Neural cell (in vitro differentiated cells): ENCODE measurements at regions not wholly inside any gene's neighbourhood (a gene's known extent, or its start where the extent isn't known, plus 50 kb on each side); places are given as distances from the start of the nearest gene placed in this dataset.

Source experiments
- H2AFZ ChIP-seq: fragments of 200-600, 300-800 bp; sonication (generic), shearing (Covaris generic); 2 replicates; pipeline ENCODE4 v1.6.0; 2014; ENCODE audit warnings: low read depth, mild to moderate bottlenecking, antibody characterized with exemption, low read length, moderate library complexity
- H3F3A ChIP-seq: fragments of 200-600 bp; shearing (Covaris generic); 2 replicates; pipeline ENCODE4 v1.6.1; 2016; ENCODE audit warnings: mild to moderate bottlenecking, moderate library complexity, mixed read lengths, antibody characterized with exemption, low read length; ENCODE audit not compliant: insufficient read depth, poor library complexity, severe bottlenecking
- H3K27ac ChIP-seq: fragments of 200-600, 300-800 bp; sonication (generic), shearing (Covaris generic); 2 replicates; pipeline ENCODE4 v1.5.1; 2014; ENCODE audit warnings: mild to moderate bottlenecking, low read length, moderate library complexity
- H3K27me3 ChIP-seq: fragments of 300-800, 200-600 bp; sonication (generic), shearing (Covaris generic); 2 replicates; pipeline ENCODE4 v1.6.0; 2014; ENCODE audit warnings: mild to moderate bottlenecking, low read depth, low read length, moderate library complexity; ENCODE audit not compliant: insufficient read depth
- H3K36me3 ChIP-seq: fragments of 300-800, 200-600 bp; sonication (generic), shearing (Covaris generic); 2 replicates; pipeline ENCODE4 v1.5.1; 2014; ENCODE audit warnings: mild to moderate bottlenecking, antibody characterized with exemption, low read length, moderate library complexity; ENCODE audit not compliant: insufficient read depth
- H3K4me2 ChIP-seq: fragments of 300-800, 200-600 bp; sonication (generic), shearing (Covaris generic); 2 replicates; pipeline ENCODE4 v1.6.0; 2014; ENCODE audit warnings: mild to moderate bottlenecking, low read length
- H3K4me3 ChIP-seq: fragments of 300-800, 200-600 bp; sonication (generic), shearing (Covaris generic); 2 replicates; pipeline ENCODE4 v1.5.1; 2014; ENCODE audit warnings: mild to moderate bottlenecking, low read length, moderate library complexity
- H3K79me2 ChIP-seq: fragments of 200-600 bp; shearing (Covaris generic); replicated peaks from 2 replicates; pipeline ENCODE4 v1.6.0; 2014; ENCODE audit warnings: mild to moderate bottlenecking, low read length, moderate library complexity; ENCODE audit not compliant: insufficient read depth
- H3K9ac ChIP-seq: fragments of 300-800, 200-600 bp; sonication (generic), shearing (Covaris generic); 2 replicates; pipeline ENCODE4 v1.6.1; 2016; ENCODE audit warnings: mild to moderate bottlenecking, low read length, mixed read lengths
- H3K9me2 ChIP-seq: fragments of 200-600 bp; shearing (Covaris generic); 2 replicates; pipeline ENCODE4 v1.6.1; 2016; ENCODE audit warnings: mild to moderate bottlenecking, low read length, mixed read lengths; ENCODE audit not compliant: insufficient read depth
- H3K9me3 ChIP-seq: fragments of 200-600, 300-800 bp; sonication (generic), shearing (Covaris generic); 2 replicates; pipeline ENCODE4 v1.6.1; 2016; ENCODE audit warnings: mild to moderate bottlenecking, mixed run types, low read length, moderate library complexity, mixed read lengths
- H4K20me1 ChIP-seq: fragments of 200-600 bp; shearing (Covaris generic); 2 replicates; pipeline ENCODE4 v1.6.1; 2016; ENCODE audit warnings: mild to moderate bottlenecking, mixed run types; ENCODE audit not compliant: insufficient read depth
- CTCF ChIP-seq: fragments of 450-650 bp; IDR thresholded peaks from 2 replicates; pipeline ENCODE4 v1.5.1; 2014; ENCODE audit warnings: antibody characterized with exemption, mild to moderate bottlenecking, moderate library complexity; ENCODE audit not compliant: poor library complexity, severe bottlenecking
- EP300 ChIP-seq: fragments of 450-650 bp; conservative IDR thresholded peaks from 2 replicates; pipeline ENCODE4 v1.6.1; 2014; ENCODE audit warnings: antibody characterized with exemption, mild to moderate bottlenecking, moderate library complexity; ENCODE audit not compliant: poor library complexity, severe bottlenecking
- EZH2 ChIP-seq: fragments of 200-600, 300-800 bp; shearing (Covaris generic), sonication (generic); IDR thresholded peaks from 2 replicates; pipeline ENCODE4 v1.6.1; 2014; ENCODE audit warnings: antibody characterized with exemption, low read length, borderline replicate concordance, mild to moderate bottlenecking; ENCODE audit not compliant: insufficient read depth, poor library complexity, severe bottlenecking
- MXI1 ChIP-seq: fragments of 450-650 bp; conservative IDR thresholded peaks from 2 replicates; pipeline ENCODE4 v1.6.1; 2014; ENCODE audit warnings: antibody characterized with exemption, mild to moderate bottlenecking; ENCODE audit not compliant: poor library complexity, severe bottlenecking
- POLR2AphosphoS5 ChIP-seq: IDR thresholded peaks from 2 replicates; pipeline ENCODE4 v1.6.1; 2012
- RAD21 ChIP-seq: fragments of 450-650 bp; conservative IDR thresholded peaks from 2 replicates; pipeline ENCODE4 v1.6.1; 2014; ENCODE audit warnings: antibody characterized with exemption, mild to moderate bottlenecking, moderate library complexity
- REST ChIP-seq: IDR thresholded peaks from 2 replicates; pipeline ENCODE4 v1.6.1; 2012; ENCODE audit warnings: borderline replicate concordance
- SMC3 ChIP-seq: fragments of 450-650 bp; conservative IDR thresholded peaks from 2 replicates; pipeline ENCODE4 v1.6.1; 2014; ENCODE audit warnings: antibody characterized with exemption, mild to moderate bottlenecking, moderate library complexity; ENCODE audit not compliant: poor library complexity
- TAF1 ChIP-seq: IDR thresholded peaks from 2 replicates; pipeline ENCODE4 v1.6.1; 2012; ENCODE audit warnings: low read depth

GRCh38 chr2:41169744-41170143 lies 717.9 kb upstream of the SLC8A1 start:
- Histone ChIP-seq H3K4me2 (no peak overlapping the region), H3K36me3 (no peaks in the 10 kb centered on the region), H2AFZ (no peak overlapping the region), H3K9me3 (no peaks in the 10 kb centered on the region), H3K27me3 (no peaks in the 10 kb centered on the region), H3K9me2 (no peaks in the 10 kb centered on the region), H3K9ac (no peak overlapping the region), H3K4me3 (no peak overlapping the region), H3F3A (no peaks in the 10 kb centered on the region), H4K20me1 (no peaks in the 10 kb centered on the region), H3K79me2 (no peaks in the 10 kb centered on the region), H3K27ac (no peak overlapping the region)
- TF ChIP-seq EP300 (no peak), EZH2 (no peak), SMC3 (no peak), TAF1 (no peak), RAD21 (no peak), POLR2AphosphoS5 (no peak), MXI1 (no peak), REST (no peak), CTCF (no peak)

- no peak for TF ChIP-seq REST
- no peak for TF ChIP-seq CTCF
- TF ChIP-seq EP300, result no peak
- no peak for TF ChIP-seq RAD21
- TF ChIP-seq POLR2AphosphoS5, result no peak
- no peak for TF ChIP-seq SMC3
- no peak for TF ChIP-seq TAF1
- TF ChIP-seq MXI1, result no peak
- no peak for TF ChIP-seq EZH2
- H3K36me3 ChIP-seq, result no peaks in the 10 kb centered on the region
- H3F3A ChIP-seq, result no peaks in the 10 kb centered on the region
- no peak overlapping the region for H3K9ac ChIP-seq
- H3K9me2 ChIP-seq, result no peaks in the 10 kb centered on the region
- H3K4me3 ChIP-seq, result no peak overlapping the region
- no peaks in the 10 kb centered on the region for H3K27me3 ChIP-seq
- H3K27ac ChIP-seq, result no peak overlapping the region
- no peaks in the 10 kb centered on the region for H4K20me1 ChIP-seq
- no peak overlapping the region for H3K4me2 ChIP-seq
- H3K9me3 ChIP-seq, result no peaks in the 10 kb centered on the region
- no peaks in the 10 kb centered on the region for H3K79me2 ChIP-seq
- no peak overlapping the region for H2AFZ ChIP-seq
Measured at GRCh38 chr2:41170589-41170988, 718.7 kb upstream of the SLC8A1 start.
